ENCODE measurements at regions not wholly inside any gene's neighbourhood (a gene's known extent, or its start where the extent isn't known, plus 50 kb on each side); places are given as distances from the start of the nearest gene placed in this dataset.

GRCh38 chr15:31510057-31510456 is 183.4 kb downstream of the KLF13 start:
- no peak for DNase-seq (ENCODE audit: low read depth in 2 of 2)

DNA sequence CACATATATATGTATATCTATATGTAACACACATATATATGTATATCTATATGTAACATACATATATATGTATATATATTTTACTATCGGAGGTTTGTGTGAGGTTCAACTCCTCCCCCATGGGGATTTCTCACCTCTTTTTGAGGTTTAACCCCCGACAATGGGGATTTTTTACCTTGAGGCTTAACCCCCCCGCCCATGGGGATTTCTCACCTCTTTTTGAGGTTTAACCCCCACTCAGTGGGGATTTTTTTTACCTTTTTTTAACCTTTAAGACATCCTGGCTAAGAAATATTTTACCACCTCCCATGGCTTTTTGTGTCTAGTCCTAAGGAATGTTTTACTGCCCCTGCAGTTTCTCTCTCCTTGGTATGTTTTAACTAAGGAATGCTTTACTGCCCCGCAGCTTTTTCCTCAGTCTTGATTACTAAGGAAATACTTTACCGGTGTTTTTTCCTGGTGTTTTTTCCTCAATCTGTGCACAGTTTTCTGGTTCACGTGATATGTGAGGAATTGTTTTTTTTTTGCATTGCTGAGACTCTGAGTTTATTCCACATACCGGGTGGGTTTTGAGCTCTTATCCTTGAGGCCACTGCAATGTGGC is 185.2 kb downstream of the KLF13 start:
- peak; percentile 21 to 27 for DNase-seq (ENCODE audit: low read depth in 2 of 2)

- DNase-seq (ENCODE audit: low read depth in 2 of 2) = no peak
Measured at GRCh38 chr15:31513178-31513577, 186.5 kb downstream of the KLF13 start.

DNA sequence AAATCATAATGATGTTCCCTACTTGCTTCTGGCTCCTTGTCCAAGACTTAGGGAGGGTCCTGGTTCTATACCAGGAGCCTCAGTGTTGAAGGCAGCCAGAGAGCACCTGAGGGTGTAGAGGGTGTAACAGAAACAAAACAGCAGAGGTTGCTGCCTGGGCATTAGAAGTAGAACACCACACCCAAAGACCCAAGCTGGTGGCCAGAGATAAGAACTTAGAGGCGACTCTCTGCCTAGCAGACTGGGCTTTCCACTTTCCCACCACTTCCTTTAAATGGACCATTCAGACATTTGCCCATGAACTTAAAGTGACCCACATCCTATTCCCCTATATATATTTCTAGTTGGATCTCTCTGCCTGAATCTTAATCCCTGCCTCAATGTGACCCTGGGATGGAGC is 189.8 kb downstream of the KLF13 start:
- no peak for DNase-seq (ENCODE audit: low read depth in 2 of 2)

DNA sequence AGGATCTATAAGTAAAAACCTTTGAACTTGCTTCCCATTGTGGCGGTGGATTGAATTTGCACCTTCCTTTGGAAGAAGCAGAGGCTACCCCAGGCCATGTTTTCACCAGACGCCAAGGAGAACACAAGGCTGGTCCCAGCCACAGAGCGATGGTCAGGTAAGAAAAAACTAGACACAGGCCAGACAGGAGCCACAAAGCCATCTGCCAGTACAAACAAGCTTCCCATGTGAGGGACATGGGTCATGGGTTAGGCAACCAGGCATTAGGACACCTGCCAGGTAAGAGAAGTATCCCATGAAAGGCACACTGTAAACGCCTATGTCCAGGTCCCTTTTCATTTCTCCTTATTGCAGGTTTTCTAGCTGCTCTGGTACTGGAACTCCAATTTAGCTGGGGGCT is 190.2 kb downstream of the KLF13 start:
- no peak for DNase-seq (ENCODE audit: low read depth in 2 of 2)

GRCh38 chr15:31517711-31518110 is 191.1 kb downstream of the KLF13 start:
- DNase-seq (ENCODE audit: low read depth in 2 of 2) = no peak

GRCh38 chr15:31522028-31522427 is 195.4 kb downstream of the KLF13 start:
- DNase-seq (ENCODE audit: low read depth in 2 of 2) = no peak

- no peak for DNase-seq (ENCODE audit: low read depth in 2 of 2)
Measured at GRCh38 chr15:31523027-31523654, 196.5 kb downstream of the KLF13 start.

DNA sequence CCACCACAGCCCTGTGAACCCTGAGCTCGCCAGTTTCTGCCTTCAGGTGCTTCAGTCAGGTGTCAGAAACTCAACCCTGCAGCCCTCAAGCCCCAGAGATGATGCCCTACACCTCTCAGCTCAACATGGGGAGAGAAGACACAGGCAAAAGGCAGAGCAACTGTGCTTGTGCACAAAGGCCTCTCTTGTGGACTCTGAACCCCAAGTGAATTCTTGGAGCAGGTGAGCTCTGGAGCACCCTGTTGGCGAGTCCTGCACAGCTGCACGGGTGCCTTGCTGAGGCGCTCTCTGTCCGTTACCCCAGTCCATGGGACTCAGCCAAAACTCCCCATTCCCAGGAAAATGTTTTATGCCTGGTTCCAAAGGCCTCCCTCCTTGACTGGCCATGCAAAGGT is 197.0 kb downstream of the KLF13 start:
- DNase-seq (ENCODE audit: low read depth in 2 of 2) = no peak

DNA sequence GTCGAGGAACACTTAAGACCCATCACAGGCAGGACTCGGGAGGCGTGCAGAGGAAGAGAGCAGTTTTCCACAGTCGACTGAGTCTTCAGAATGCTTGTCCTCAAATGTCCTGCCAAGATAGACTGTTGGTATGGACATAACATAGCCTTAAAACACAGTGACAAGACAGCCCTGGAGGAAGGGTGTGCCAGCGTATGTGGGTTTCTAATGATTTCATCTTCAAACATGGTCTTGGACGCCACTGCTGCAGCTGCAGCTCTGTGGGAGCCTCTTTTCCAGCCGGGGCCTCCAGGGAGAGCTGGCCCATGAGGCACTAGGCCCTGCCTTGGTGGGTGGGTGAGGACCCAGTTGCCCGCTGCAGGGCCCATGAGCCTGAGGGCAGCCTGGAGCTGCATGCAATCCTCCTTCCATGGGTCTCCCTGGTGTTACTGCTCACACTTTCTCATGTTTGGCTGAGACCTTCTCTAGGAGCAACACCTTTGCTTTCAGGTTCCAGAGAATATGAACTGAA is 198.6 kb downstream of the KLF13 start:
- no peak for DNase-seq (ENCODE audit: low read depth in 2 of 2)

DNA sequence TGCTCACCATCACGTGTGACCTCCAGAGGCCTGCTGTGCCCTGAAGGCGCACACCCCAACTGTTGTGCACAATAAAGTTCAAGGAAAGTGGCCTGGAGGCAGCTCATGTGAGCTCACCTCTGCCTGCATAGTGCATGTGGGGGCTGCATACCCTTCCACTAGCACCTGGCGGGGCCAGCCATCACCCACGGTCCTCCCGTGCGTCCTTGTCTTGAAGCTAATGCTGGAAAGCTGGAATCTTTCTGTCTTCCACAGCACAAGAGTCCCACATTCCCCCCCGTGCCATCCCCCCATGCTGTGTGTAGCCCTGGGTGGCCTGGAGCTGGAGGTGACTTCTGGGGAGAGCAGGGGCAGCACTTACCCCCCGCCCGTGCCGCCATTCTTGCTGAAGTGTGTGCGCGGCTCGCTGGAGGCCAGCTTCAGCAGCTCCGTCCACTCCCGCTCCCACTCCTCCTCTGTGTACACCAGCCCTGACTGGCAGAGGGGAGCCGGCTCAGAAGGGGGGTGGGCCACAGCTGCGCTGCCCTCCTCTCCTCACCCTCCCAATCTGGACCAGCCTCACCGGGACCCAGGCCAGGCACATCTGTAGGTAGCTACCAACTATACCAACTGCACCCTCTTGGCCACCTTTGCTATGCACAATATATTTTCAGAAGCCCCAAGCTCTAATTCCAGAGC is 199.5 kb downstream of the KLF13 start:
- no peak for DNase-seq (ENCODE audit: low read depth in 2 of 2)

- no peak for DNase-seq (ENCODE audit: low read depth in 2 of 2)
Measured at GRCh38 chr15:31526916-31527690, 200.5 kb downstream of the KLF13 start.

- no peak for DNase-seq (ENCODE audit: low read depth in 2 of 2)
Measured at GRCh38 chr15:31528846-31529245, 202.2 kb downstream of the KLF13 start.

- no peak for DNase-seq (ENCODE audit: low read depth in 2 of 2)
Measured at GRCh38 chr15:31537770-31538592, 211.3 kb downstream of the KLF13 start.

- DNase-seq (ENCODE audit: low read depth in 2 of 2) = no peak
Measured at GRCh38 chr15:31540633-31541032, 214.0 kb downstream of the KLF13 start.

DNA sequence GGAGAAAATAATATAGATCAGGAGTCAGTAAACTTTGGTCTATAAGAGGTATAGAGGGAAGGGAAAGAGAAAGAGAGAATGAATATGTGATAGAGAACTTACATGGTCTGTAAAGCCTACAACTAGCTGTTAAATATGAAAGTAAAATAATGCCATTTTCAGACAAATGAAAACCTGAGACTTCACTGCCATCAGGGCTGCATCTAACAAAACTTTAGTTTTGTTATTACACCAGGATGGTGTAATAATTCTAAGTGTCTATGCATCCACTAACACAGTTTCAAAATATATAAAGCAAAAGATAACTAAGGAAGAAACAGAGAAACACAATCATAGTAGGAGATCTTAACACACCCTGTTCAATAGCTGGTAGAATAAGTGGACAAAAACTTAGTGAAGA is 217.7 kb downstream of the KLF13 start:
- DNase-seq (ENCODE audit: low read depth in 2 of 2) = no peak

- DNase-seq (ENCODE audit: low read depth in 2 of 2) = no peak
Measured at GRCh38 chr15:31545257-31545656, 218.6 kb downstream of the KLF13 start.

- no peak for DNase-seq (ENCODE audit: low read depth in 2 of 2)
Measured at GRCh38 chr15:31550211-31550977, 223.8 kb downstream of the KLF13 start.

GRCh38 chr15:31551323-31551722 is 224.7 kb downstream of the KLF13 start:
- DNase-seq (ENCODE audit: low read depth in 2 of 2) = no peak

- DNase-seq (ENCODE audit: low read depth in 2 of 2) = no peak
Measured at GRCh38 chr15:31552482-31553099, 226.0 kb downstream of the KLF13 start.
